ENCODE measurements at regions not wholly inside any gene's neighbourhood (a gene's known extent, or its start where the extent isn't known, plus 50 kb on each side); places are given as distances from the start of the nearest gene placed in this dataset.

DNA sequence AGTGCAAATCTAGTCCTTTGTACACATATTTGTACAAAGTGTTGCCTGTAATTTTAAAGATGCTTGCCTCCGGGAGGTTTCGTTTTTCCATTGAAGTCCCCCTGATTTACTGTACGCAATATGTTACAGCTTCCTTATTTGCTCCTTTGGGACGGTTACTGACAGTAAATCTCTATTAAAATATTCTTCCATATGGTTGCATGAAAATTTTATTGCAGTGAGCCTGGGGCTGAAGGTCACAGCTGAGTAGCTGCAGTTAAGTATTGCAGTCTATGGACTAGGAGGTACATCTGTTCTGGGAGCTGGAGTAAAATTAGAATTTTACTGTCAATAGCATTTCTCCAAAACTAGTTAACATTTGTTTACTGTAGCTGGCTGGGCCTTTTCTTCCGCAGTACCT is 119.2 kb downstream of the ETAA1 start:
- Histone ChIP-seq H3K27ac (ENCODE audit: low read length) (no peak overlapping the region), H3K4me3 (ENCODE audit: low read depth in 1 of 2, low read length in 2 of 2) (no peak overlapping the region), H3K9ac (ENCODE audit: low read depth, low read length) (no peak overlapping the region), H3K4me1 (ENCODE audit: insufficient read depth, low read length) (no peaks in the 10 kb centered on the region), H3K4me2 (ENCODE audit: insufficient read depth, low read length) (no peak overlapping the region), H3K36me3 (ENCODE audit: insufficient read depth, low read length) (no peaks in the 10 kb centered on the region), H3K27me3 (ENCODE audit: insufficient read depth, low read length, poor library complexity) (no peaks in the 10 kb centered on the region), H3K9me3 (ENCODE audit: insufficient read depth, low read length, severe bottlenecking) (no peaks in the 10 kb centered on the region), H3K79me2 (ENCODE audit: insufficient read depth, low read length) (no peaks in the 10 kb centered on the region), H4K20me1 (ENCODE audit: insufficient read depth, low read length) (no peaks in the 10 kb centered on the region), H2AFZ (ENCODE audit: low read depth, low read length) (no peak overlapping the region)
- ATAC-seq (ENCODE audit: insufficient read depth, low read depth), result no peak
- no peak for DNase-seq
- TF ChIP-seq CTCF (IDR thresholded peaks at IDR 0.05; ENCODE audit: borderline replicate concordance, extremely low read depth, low read length, poor library complexity, severe bottlenecking) (no peak), EZH2 (IDR thresholded peaks at IDR 0.05; ENCODE audit: borderline replicate concordance, low read depth, low read length, severe bottlenecking) (no peak)

GRCh38 chr2:67516899-67517530 is 119.9 kb downstream of the ETAA1 start:
- H3K4me3 ChIP-seq (ENCODE audit: low read depth in 1 of 2, low read length in 2 of 2), result no peak overlapping the region
- DNase-seq (no peak), ATAC-seq (ENCODE audit: insufficient read depth, low read depth) (no peak)
- no peaks in the 10 kb centered on the region for H3K9me3 ChIP-seq (ENCODE audit: insufficient read depth, low read length, severe bottlenecking)
- H3K4me1 ChIP-seq (ENCODE audit: insufficient read depth, low read length), result no peaks in the 10 kb centered on the region
- H4K20me1 ChIP-seq (ENCODE audit: insufficient read depth, low read length), result no peaks in the 10 kb centered on the region
- no peak overlapping the region for H3K4me2 ChIP-seq (ENCODE audit: insufficient read depth, low read length)
- no peaks in the 10 kb centered on the region for H3K79me2 ChIP-seq (ENCODE audit: insufficient read depth, low read length)
- TF ChIP-seq EZH2 (IDR thresholded peaks at IDR 0.05; ENCODE audit: borderline replicate concordance, low read depth, low read length, severe bottlenecking) (no peak), CTCF (IDR thresholded peaks at IDR 0.05; ENCODE audit: borderline replicate concordance, extremely low read depth, low read length, poor library complexity, severe bottlenecking) (no peak)
- no peaks in the 10 kb centered on the region for H3K27me3 ChIP-seq (ENCODE audit: insufficient read depth, low read length, poor library complexity)
- H3K36me3 ChIP-seq (ENCODE audit: insufficient read depth, low read length), result no peaks in the 10 kb centered on the region
- H3K9ac ChIP-seq (ENCODE audit: low read depth, low read length), result no peak overlapping the region
- no peak overlapping the region for H2AFZ ChIP-seq (ENCODE audit: low read depth, low read length)
- H3K27ac ChIP-seq (ENCODE audit: low read length), result no peak overlapping the region

- Histone ChIP-seq H2AFZ (ENCODE audit: low read depth, low read length) (no peak overlapping the region), H3K4me2 (ENCODE audit: insufficient read depth, low read length) (no peak overlapping the region), H3K4me3 (ENCODE audit: low read depth in 1 of 2, low read length in 2 of 2) (no peak overlapping the region), H3K27me3 (ENCODE audit: insufficient read depth, low read length, poor library complexity) (no peaks in the 10 kb centered on the region), H3K27ac (ENCODE audit: low read length) (no peak overlapping the region), H3K79me2 (ENCODE audit: insufficient read depth, low read length) (no peaks in the 10 kb centered on the region), H3K36me3 (ENCODE audit: insufficient read depth, low read length) (no peaks in the 10 kb centered on the region), H3K9ac (ENCODE audit: low read depth, low read length) (no peak overlapping the region), H3K4me1 (ENCODE audit: insufficient read depth, low read length) (no peaks in the 10 kb centered on the region), H4K20me1 (ENCODE audit: insufficient read depth, low read length) (no peaks in the 10 kb centered on the region), H3K9me3 (ENCODE audit: insufficient read depth, low read length, severe bottlenecking) (no peaks in the 10 kb centered on the region)
- no peak for TF ChIP-seq CTCF (IDR thresholded peaks at IDR 0.05; ENCODE audit: borderline replicate concordance, extremely low read depth, low read length, poor library complexity, severe bottlenecking)
- no peak for TF ChIP-seq EZH2 (IDR thresholded peaks at IDR 0.05; ENCODE audit: borderline replicate concordance, low read depth, low read length, severe bottlenecking)
- no peak for ATAC-seq (ENCODE audit: insufficient read depth, low read depth)
- DNase-seq, result no peak
Observed at GRCh38 chr2:67522148-67522547, 125.0 kb downstream of the ETAA1 start.

Measured in DND-41 (cell line).